ENCODE measurements at regions not wholly inside any gene's neighbourhood (a gene's known extent, or its start where the extent isn't known, plus 50 kb on each side); places are given as distances from the start of the nearest gene placed in this dataset.

DNA sequence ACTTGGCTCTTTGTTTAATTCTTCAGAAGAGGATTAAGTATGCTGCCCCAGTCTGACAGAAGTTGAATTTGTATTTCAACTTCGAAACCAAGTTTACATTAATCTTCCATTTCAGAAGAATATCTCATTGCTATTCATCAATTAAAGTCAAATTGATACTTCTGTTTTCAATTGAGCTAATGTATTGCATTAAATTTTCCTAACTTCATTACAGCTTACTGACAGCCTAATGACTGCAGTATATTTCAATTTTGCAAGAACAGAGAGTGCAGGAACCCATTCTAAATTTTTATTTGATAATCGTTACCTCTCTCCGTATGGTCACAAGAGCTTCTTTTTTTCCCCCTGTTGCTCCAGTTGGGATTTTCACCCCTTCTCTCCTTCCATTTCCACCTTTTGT lies 218.0 kb downstream of the CALCRL start:
- TF ChIP-seq, protein P1, sequence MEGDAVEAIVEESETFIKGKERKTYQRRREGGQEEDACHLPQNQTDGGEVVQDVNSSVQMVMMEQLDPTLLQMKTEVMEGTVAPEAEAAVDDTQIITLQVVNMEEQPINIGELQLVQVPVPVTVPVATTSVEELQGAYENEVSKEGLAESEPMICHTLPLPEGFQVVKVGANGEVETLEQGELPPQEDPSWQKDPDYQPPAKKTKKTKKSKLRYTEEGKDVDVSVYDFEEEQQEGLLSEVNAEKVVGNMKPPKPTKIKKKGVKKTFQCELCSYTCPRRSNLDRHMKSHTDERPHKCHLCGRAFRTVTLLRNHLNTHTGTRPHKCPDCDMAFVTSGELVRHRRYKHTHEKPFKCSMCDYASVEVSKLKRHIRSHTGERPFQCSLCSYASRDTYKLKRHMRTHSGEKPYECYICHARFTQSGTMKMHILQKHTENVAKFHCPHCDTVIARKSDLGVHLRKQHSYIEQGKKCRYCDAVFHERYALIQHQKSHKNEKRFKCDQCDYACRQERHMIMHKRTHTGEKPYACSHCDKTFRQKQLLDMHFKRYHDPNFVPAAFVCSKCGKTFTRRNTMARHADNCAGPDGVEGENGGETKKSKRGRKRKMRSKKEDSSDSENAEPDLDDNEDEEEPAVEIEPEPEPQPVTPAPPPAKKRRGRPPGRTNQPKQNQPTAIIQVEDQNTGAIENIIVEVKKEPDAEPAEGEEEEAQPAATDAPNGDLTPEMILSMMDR (IDR thresholded peaks at IDR 0.05), result no peak
- no peak for TF ChIP-seq NFYB (CRISPR knock-in tag; conservative IDR thresholded peaks at IDR 0.05; ENCODE audit: low read depth)
- TF ChIP-seq, protein P2, sequence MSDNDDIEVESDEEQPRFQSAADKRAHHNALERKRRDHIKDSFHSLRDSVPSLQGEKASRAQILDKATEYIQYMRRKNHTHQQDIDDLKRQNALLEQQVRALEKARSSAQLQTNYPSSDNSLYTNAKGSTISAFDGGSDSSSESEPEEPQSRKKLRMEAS (CRISPR knock-in tag; IDR thresholded peaks at IDR 0.05), result no peak
